ENCODE measurements at regions not wholly inside any gene's neighbourhood (a gene's known extent, or its start where the extent isn't known, plus 50 kb on each side); places are given as distances from the start of the nearest gene placed in this dataset.
A peak's percentile ranks its signal among the peaks of the same experiment; 100 is the strongest.
"Not testable (repeated sequence)": the region's sequence is repeated elsewhere in the genome, so short reads cannot be mapped to it uniquely, and the experiment has no call there.

DNA sequence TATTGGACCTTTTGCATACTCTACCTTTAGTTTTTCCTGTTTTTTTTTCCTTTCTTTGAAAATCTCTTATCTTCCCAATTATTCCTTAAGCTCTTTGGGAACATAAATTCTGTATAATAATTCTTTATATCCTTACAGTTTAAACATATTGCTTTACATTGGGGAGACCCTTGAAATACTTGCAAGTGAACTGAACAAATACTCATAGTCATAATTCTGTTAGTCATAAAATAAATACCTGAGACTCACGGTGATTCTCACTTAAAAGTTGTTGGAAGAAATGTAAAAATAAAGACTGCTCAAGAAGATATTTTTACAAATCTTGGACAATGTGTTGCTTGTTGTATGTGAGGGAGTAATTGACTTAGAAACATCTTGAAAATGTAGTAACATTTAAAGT lies 515.2 kb upstream of the POT1 start:
- no peak for DNase-seq

DNA sequence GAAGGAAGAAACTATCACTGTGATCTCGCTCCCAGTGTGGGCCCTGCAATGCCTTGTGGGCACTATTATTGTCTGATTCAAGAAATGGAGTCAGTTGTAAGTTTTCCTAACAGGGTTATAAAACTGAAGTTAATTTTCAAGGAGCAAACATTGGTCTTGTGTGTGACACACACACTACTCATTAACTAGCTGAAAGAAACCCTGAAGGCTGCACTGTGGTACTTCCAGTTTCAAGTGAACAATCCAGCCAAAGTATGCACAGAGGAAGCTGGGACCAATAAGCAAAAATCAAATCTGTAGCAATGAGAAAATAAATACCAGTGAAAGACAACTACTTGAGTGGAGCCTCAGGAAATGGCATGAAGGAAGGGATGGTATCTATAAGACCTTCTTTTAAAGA lies 506.6 kb upstream of the POT1 start:
- DNase-seq, result no peak

DNA sequence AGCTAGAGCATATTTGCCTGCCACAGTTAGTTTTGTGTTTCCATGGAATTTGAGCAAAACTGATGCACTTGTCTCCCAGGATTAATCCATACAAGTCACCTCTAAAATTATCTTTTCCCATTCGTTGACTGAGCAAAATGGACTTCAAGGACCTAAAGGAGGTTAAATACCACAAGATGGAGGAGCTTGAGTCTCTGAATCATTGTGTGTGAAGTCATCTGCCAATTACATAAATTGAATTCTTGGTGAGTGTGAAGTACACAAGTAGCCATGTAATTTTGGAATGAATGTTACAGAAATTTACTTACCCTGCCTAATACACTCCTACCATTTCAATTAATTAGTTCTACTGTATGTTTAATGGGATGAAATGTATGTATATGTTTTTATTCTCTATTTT lies 501.7 kb upstream of the POT1 start:
- DNase-seq, result no peak

DNA sequence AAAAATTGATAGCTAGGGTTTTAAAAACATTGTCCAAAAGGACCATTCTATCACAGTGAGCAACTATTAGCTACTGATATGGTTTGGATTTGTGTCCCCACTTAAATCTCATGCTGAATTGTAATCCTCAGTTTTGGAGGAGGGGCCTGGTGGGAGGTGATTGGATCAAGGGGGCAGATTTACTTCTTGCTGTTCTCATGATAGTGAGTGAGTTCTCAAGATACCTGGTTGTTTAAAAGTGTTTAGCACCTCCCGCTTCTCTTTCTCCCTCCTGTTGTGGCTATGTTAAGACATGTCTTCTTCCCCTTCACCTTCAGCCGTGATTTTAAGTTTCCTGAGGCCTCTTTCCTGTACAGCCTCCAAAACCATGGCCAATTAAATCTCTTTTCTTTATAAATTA lies 500.4 kb upstream of the POT1 start:
- no peak for DNase-seq

DNA sequence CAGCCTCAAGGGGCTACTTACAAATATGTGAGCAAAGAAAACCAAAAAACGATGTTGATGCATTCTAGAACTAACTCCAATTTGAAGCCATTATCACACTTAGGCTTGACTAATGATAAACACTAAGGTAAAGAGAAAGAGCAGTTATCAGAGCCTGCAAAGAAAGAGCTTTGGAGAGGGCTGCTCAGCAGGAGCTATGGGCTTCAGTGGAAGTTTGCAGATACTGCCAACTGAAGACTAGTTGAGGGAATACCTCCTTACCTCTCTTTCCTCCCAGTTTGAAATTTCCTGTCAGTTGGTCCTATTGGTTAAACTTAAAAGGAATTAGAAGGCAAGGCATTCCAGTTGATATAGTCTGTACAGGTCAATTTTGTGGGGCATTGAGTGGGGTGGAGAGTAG lies 498.1 kb upstream of the POT1 start:
- DNase-seq, result no peak

DNA sequence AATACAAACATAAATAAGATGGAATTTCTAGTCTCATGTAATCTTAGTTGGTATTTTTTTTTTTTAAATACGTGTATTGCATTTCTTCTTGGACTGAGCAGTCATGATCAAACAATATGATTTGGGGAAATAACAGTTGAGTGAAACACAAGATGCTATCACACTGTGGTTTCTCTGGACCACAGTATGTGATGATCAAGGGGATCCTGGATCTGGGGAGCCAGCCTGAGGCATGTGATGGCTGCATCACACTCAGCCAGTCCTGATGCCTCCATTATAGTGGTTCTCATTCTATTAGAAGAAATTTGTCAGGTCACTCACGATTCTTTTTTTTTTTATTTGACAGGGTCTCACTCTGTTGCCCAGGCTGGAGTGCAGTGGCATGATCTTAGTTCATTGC lies 495.9 kb upstream of the POT1 start:
- DNase-seq, result no peak

DNA sequence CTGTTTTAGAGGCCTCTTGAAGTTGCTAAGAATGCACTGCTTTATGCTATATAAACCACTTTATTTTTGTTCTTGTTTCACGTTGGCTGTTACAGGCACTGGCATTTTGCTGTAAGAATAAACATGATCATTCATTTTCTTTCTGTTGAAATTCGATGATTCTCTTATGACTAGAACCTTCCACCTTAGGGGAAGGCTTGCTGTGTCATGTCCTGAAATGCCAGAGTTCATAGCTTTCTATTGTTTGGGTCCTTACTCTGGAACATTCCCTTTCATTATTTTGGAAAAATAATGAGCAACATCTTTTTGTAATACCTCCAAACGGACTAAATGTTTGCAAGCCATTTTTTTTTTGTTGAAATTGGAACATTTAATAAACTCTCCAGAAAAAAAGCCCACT lies 495.1 kb upstream of the POT1 start:
- no peak for DNase-seq

DNA sequence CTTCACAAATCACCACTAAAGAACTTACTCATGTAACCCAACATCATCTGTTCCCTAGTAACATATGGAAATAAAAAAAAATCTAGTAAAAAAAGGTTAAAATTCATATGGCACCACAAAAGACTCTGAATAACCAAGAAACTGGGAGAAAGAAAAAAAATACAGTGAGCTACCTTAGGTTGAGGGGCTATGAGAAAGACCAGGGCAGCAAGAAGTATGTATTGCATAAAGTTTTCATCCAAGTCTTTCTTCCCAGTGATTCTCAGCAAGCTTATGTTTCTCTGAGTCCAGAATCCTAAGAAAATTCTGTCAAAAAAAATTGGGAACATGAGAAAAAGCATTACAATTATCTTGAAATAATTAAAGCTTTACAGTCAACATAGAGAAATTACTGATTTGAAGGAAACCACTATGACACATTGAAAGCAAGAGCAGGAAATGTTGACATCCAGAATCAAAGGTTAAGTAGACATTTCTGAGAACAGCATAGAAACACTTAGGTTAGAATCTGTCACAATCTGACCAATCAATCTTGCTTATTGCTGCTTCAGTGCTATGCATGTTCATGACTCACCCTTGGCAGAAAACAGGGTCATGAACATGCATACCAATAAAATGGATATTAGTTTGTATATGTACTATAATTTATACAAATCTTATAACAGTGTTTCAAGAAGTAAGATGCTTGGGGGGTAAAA lies 494.0 kb upstream of the POT1 start:
- DNase-seq, result peak; percentile 31

DNA sequence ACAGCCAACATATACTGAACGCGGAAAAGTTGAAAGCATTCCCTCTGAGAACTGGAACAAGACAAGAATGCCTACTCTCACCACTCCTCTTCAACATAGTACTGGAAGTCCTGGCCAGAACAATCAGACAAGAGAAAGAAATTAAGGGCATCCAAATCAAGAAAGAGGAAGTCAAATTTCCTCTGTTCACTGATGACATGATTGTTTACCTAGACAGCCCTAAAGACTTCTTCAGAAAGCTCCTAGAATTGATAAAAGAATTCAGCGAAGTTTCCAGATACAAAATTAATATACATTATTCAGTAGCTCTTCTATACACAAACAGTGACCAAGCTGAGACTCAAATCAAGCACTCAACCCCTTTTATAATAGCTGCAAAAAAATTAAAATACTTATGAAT lies 491.8 kb upstream of the POT1 start:
- not testable (repeated sequence) for DNase-seq

DNA sequence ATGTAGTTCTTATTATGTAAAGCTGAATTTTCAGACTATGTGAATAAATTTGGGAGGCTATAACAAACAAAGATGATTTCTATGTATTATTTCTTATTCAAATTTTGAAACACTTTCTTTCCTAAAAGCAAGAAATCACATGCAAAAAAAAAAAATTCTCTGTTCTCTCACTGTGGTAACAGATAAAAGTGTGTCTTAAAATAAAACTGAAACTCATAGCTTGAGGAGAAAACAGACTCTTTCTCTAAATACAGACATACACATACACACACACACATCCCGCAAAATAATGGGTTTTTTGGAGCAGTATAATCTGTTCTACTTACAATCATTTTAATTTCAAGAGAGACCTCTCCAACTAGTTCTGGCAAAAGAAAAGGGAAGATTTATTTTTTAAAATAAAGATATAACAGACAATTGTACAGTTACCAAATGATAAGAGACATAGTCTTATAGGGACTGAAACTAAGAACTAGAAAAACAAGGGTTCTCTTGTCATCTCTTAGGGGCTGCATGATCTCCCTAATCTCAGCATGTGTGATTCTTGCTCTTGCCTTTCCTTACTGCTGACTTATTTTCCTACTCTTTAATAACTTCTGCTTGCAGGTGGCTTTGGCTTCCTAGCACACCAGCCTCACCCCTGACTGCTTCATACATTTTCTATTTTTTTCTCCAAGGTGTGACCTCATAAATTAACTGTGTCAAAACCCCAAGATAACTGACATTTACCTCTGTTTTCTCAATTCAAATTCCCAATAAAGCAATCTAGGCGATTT lies 483.5 kb upstream of the POT1 start:
- no peak for DNase-seq

DNA sequence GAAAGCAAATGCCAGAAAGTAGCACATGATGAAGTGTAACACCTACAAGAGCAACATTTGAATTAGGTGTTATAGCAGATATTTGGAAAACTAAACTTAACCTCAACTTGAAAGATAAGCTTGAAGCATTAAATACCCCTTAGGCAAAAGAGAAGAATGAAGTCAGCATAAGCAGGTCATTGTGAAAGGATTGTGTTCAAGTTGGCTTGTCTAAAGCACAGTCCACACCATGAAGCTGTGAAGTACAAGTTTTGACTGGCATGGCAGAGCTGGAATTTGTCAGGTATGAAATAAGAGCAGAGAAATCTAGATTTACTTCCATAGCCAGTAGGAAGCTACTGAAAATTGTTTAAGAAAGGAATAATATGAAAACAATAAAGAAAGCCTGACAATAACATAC lies 480.3 kb upstream of the POT1 start:
- no peak for DNase-seq

DNA sequence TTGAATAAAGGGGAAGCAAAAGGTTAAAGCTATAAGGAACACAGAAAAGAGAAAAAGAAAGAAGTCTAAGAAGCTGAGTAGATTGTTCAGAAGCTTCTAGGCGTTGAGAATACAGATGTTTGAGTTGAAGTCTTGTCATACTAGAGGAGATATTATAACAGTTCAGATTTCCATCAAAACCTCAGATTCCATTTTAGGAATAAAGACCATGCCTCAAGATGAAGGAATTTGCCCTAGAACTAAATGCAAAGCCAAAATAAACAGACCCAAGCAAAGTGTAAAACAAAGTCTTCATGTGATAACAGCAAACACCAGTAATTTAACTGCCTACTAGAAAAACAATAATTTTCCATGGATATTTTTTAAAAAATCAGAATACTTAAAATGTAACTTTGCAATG lies 476.5 kb upstream of the POT1 start:
- DNase-seq, result no peak

DNA sequence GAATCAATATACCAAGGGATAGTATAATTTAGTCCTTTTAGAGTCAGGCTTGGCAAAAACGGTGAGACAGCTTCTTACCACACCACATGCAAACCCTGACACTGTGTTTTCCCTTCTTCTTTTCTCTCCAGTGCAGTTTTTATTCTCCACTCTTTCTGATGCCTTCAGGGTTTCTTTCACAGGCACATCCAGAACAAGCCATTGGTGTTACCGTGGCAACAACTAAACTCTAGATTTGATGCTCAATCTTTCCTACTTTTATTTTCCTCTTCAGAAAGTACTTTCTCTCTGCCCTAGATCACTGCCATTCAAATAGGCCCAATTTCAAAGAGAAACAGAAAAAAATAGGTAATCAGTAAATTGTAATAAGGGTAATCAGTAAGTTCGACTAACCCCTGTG lies 469.8 kb upstream of the POT1 start:
- no peak for DNase-seq

DNA sequence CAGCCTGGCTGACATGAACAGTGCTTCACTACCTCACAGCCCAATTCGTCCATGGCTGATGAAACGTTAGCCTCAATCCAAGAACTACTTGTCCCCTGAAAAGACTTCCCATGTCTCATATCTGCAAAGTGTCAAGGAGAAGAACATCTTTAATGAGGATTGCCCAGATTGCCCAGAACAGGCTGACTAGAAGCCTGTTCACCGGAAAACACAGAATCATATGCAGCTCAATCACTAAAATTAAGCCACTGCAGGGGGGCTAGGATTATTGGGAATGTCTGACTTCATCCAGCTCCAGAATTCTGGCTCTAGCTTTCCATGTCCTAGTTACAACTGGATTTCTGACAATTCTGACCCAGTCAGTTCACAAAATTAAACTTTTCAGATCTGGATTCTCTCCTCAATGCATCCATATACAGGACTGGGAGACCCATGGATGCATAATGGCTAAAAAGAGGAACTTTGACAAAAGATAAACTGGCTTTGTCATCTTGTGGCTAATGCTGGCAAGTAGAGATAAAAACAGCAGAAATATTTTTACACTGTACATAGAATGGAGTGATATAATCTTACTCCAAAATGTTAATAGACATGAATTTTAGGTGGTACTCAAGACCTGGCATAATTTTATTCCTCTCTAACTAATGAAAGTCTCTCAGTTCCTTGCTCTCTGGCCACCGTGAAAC lies 467.0 kb upstream of the POT1 start:
- DNase-seq, result no peak

DNA sequence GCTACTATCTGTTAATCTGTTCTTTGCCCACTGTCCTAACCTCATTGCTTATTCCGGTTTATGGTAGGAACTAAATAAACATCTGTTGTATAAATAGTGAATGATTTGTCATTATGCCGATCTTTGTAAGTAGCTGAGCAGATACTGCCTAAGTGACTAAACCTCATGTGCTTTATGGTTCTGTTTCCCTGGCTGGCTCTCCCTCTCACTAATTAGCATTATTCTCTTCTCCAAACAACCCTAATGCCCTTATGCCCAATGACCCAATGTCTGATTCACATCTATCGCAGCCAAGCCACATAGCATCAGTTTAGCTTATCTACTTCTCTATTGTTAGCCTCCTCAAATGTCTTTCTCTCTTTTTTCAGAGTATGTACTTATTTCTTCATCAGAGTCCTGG lies 462.3 kb upstream of the POT1 start:
- no peak for DNase-seq

DNA sequence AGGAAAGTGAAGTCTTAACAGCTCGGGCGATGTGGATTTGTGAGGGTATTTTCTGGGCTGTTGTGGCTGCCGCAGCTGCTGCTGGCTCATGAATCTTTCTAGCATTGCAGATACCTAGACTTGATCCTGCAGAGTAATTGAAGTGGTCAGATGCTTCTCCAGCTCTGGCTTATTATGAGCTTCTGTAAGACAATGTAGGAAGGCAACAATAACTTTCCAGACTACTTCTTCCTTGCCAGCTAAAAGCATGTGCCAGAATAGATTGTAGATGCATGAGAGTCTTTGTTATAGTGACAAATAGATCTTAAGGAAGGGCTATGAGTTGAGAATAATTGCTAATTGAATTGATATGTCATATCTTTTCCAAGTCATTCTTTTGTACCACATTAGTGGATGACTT lies 461.4 kb upstream of the POT1 start:
- no peak for DNase-seq

DNA sequence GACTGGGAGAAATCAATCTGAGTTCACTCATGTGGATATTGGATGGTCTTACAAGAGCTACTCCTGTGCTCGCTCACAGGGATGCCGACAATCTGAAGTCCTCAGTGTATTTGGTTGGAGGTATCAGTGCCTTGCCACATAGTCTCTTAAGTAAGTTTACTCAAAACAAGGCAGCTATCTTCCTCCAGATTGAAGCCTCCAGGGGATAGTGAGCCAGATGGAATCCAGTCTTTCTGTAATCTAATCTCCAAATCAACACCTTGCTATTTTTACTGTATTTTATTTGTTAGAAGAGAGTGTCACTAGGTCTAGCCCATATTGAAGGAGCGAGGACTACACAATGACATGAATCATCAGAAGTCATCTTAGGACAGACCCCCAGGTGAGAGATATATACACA lies 456.6 kb upstream of the POT1 start:
- no peak for DNase-seq

DNA sequence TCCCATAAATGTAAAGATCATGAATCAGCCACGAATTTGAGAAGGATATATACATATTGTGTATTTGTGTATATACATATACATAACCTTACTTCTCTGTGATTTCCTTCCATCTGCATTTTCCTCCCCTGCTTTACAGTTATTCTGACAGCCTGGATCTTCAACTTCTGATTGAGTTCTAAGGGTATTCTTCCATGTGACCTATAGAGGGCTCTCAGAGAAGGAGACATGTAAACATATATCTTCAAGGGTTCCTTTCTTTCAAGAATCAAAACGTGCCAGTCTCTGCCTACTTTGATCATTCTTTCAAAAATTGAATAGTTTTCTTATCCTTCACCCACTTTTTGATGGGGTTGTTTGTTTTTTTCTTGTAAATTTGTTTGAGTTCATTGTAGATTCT lies 453.7 kb upstream of the POT1 start:
- no peak for DNase-seq

DNA sequence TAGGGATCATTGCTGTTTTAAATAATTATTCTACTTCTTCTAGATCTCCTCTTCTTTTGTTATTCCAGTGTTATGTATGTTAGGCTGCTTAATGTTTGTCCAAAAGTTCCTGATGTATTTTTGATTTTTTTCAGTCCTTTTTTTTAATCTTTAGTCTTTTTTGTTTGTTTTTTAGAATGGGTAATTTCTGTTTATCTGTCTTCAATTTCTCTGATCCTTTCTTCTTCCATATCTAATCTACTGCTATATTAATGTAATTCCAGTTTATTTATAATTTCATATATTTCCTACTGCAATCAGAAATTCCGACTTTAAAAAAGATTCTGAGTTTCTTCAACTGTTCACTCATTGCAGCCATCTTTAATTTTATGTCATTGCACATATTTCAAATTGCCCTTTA lies 452.8 kb upstream of the POT1 start:
- no peak for DNase-seq

DNA sequence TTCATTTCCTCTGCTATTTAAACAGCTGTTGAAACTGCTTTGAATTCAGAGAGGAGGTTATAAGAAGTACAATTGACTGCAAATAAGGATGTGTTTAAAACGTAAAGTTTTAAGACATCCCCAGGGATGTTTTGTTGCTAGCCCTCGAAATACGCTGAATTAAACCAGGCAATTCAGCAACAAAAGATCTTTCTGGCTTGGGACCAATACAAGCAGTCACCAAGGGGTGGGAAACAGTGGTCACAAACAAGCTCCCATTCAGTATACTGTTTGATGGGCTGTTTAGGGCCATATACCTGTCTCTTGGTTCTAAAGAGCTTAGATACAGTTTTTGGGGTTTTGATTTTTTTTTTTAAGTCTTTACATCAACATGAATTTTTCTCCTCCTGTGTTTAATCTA lies 446.3 kb upstream of the POT1 start:
- no peak for DNase-seq

DNA sequence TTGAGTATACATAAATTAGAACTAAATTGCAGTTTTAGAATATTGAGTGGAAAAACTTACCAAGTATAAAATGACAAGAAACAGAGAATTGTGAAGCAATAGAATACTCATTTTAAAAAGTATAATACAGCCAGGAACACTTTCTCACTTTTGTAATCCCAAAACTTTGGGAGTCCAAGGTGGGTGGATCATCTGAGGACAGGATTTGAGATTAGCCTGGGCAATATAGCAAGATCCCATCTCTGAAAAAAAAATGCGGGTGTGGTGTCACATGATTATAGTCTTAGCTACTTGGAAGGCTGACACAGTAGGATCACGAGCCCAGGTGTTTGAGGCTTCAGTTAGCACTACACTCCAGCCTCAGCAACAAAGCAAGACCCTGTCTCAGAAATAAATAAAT lies 440.9 kb upstream of the POT1 start:
- no peak for DNase-seq

DNA sequence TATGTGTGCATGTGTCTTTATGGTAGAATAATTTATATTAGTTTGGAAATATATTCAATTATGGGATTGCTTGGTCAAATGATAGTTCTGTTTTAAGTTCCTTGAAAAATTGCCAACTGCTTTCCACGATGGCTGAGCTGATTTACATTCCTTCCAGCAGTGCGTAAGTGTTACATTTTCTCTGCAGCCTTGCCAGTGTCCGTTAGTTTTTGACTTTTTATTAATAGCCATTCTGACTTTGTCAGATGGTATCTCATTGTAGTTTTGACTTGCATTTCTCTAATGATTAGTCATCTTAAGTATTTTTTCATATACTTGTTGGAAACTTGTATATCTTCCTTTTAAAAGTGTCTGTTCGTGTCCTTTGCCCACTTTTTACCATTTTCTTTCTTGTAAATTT lies 434.2 kb upstream of the POT1 start:
- DNase-seq, result no peak

DNA sequence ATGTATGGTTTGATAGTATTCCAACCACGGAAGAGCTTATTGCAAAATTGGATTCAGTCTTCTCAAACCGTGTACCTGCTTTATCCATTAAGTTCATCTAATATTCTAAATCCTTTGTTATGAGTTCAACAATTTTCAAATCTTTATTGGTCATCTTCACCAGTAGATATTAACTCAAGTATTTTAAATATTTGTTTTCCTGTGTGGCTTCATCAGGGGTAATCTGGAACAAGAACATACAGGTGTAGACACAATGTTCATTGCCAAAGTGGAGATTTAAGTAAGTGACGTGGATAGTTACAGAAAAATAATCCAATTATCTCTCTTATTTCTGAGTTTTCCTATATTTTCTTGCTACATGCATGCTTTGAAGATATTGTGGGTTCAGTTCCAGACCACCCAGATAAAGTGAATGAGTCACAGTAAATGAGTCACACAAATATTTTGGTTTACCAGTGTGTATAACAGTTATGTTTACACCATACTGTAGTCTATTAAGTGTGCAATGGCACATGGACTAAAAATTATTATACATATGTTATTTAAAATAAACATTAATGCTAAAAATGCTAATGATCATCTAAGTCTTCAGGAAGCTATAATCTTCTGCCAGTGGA lies 429.0 kb upstream of the POT1 start:
- DNase-seq, result no peak
